ENCODE measurements at regions not wholly inside any gene's neighbourhood (a gene's known extent, or its start where the extent isn't known, plus 50 kb on each side); places are given as distances from the start of the nearest gene placed in this dataset.

DNA sequence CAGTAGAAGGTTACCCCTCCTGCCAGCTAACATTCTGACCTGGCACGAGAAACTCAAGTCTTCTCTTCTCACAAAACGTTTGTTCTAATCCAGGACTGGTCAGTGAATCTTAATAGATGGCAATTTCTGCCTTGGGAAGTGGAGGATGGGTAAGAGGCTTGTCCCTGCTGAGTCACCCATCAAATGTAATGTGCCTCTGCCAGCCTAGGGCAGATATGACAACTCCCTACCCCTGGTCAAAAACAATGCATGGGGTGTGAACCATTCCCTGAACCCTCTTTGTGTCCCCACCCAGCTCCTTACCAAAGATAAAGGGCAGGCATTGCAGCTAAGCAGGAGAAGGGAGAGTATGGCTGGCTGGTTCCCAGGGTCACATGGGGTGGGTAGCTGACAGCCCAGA is 1052.9 kb downstream of the GALC start:
- DNase-seq (ENCODE audit: low read depth, low spot score): no peak
- ChIA-PET POLR2A (no interaction called here), CTCF (no interaction called here)
- H3K27ac ChIP-seq (ENCODE audit: low read depth, low read length): no peak overlapping the region
- H3K27me3 ChIP-seq (ENCODE audit: control insufficient read depth, insufficient read depth, low read length): no peaks in the 10 kb centered on the region
- TF ChIP-seq, protein P1, sequence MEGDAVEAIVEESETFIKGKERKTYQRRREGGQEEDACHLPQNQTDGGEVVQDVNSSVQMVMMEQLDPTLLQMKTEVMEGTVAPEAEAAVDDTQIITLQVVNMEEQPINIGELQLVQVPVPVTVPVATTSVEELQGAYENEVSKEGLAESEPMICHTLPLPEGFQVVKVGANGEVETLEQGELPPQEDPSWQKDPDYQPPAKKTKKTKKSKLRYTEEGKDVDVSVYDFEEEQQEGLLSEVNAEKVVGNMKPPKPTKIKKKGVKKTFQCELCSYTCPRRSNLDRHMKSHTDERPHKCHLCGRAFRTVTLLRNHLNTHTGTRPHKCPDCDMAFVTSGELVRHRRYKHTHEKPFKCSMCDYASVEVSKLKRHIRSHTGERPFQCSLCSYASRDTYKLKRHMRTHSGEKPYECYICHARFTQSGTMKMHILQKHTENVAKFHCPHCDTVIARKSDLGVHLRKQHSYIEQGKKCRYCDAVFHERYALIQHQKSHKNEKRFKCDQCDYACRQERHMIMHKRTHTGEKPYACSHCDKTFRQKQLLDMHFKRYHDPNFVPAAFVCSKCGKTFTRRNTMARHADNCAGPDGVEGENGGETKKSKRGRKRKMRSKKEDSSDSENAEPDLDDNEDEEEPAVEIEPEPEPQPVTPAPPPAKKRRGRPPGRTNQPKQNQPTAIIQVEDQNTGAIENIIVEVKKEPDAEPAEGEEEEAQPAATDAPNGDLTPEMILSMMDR (IDR thresholded peaks at IDR 0.05; ENCODE audit: low read depth, low read length): no peak
- H3K4me3 ChIP-seq (ENCODE audit: low read depth, low read length): no peak overlapping the region
- no peaks in the 10 kb centered on the region for H3K9me3 ChIP-seq (ENCODE audit: control insufficient read depth, insufficient read depth, low read length)

DNA sequence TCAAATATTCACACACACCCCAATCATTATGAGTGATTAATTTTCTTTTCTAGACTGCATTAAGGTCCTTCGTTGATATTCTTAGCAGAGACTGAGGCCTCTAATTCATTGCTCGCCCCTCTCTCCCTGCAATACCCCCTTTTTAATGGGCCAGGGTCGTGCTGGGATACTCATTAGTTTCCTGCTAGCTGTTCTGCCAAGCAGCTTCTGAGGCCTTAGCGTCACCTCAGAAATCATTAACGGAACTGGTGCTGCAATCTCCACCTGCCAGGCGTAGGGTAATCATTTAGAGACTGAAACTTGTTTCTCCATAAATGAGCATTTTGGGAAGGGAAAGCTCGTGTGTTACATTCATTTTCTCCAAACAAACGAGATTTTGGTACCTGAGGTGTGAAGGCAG is 1054.7 kb downstream of the GALC start:
- Histone ChIP-seq H3K27ac (ENCODE audit: low read depth, low read length) (no peak overlapping the region), H3K9me3 (ENCODE audit: control insufficient read depth, insufficient read depth, low read length) (no peaks in the 10 kb centered on the region; the same call in 1 of the 2 replicates), H3K27me3 (ENCODE audit: control insufficient read depth, insufficient read depth, low read length) (no peaks in the 10 kb centered on the region), H3K4me3 (ENCODE audit: low read depth, low read length) (no peak overlapping the region)
- DNase-seq (ENCODE audit: low read depth, low spot score): no peak
- ChIA-PET CTCF (interaction anchor here (0.7 kb wide), 1 partner anchor 127 kb away, joined by 3 read pairs; no protein-coding TSS in a partner anchor), POLR2A (no interaction called here)
- TF ChIP-seq, protein P1 (IDR thresholded peaks at IDR 0.05; ENCODE audit: low read depth, low read length): no peak

DNA sequence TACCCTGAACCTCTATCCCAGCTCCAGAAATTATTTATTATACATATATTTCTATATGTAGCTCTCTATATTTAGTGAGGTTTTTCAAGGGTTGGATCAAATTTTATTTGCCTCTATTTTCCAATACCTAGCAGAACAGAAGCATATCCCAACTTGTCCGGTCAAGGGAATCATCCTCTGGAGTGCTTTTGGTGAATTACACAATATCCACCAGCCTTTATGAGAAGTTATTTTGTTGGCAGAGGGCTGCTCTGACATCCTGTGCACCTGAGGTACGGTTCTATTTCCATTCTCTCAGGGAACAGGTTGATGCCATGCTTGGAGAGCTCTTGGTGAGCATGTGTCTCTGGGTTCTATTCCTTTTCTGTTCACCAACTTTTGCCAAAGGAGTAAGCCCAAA is 1056.4 kb downstream of the GALC start:
- H3K4me3 ChIP-seq (ENCODE audit: low read depth, low read length): no peak overlapping the region
- DNase-seq (ENCODE audit: low read depth, low spot score): no peak
- no peaks in the 10 kb centered on the region; the same call in 1 of the 2 replicates for H3K9me3 ChIP-seq (ENCODE audit: control insufficient read depth, insufficient read depth, low read length)
- CTCF ChIA-PET: interaction anchor here (1.8 kb wide), 1 partner anchor 24 kb away, joined by 5 read pairs; no protein-coding TSS in a partner anchor
- no peaks in the 10 kb centered on the region for H3K27me3 ChIP-seq (ENCODE audit: control insufficient read depth, insufficient read depth, low read length)
- no peak overlapping the region for H3K27ac ChIP-seq (ENCODE audit: low read depth, low read length)
- TF ChIP-seq, protein P1 (IDR thresholded peaks at IDR 0.05; ENCODE audit: low read depth, low read length): no peak
- POLR2A ChIA-PET: no interaction called here

DNA sequence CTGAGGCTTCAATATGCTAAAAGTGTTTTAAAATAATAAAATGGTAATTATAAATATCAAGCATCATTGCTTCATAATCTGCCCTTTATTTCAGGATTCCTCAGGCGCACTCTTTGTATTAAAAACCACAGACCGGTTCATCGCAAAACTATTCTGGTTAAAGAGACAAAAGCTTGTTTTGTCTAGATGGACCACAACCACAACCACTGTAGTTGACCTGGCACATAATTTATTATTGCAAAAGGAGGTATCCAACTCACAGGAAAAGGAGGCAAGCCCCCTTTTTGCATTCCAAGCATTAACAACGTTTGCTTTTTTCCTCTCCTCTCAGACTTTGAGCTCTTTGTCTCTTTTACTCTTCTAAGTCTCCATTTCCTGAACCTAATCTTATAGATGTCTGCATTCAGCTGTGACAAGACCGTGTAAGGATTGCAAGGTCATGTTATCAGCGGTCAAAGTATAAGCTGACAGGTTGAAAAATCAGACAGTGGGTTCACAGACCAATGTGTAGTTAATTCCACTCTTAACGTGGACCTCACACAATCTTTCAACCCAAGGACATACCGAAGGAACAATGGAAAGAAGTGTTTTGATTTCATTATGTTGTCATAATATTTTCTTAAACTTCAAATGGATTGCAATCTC is 1057.6 kb downstream of the GALC start:
- no peak for DNase-seq (ENCODE audit: low read depth, low spot score)
- Histone ChIP-seq H3K9me3 (ENCODE audit: control insufficient read depth, insufficient read depth, low read length) (no peaks in the 10 kb centered on the region; the same call in 1 of the 2 replicates), H3K27ac (ENCODE audit: low read depth, low read length) (no peak overlapping the region), H3K4me3 (ENCODE audit: low read depth, low read length) (no peak overlapping the region), H3K27me3 (ENCODE audit: control insufficient read depth, insufficient read depth, low read length) (no peaks in the 10 kb centered on the region)
- ChIA-PET CTCF (interaction anchor here (1.8 kb wide), 1 partner anchor 25 kb away, joined by 5 read pairs; no protein-coding TSS in a partner anchor), POLR2A (interaction anchor here (0.5 kb wide), 1 partner anchor 20 kb away, joined by 5 read pairs; no protein-coding TSS in a partner anchor)
- TF ChIP-seq, protein P1 (IDR thresholded peaks at IDR 0.05; ENCODE audit: low read depth, low read length): no peak

DNA sequence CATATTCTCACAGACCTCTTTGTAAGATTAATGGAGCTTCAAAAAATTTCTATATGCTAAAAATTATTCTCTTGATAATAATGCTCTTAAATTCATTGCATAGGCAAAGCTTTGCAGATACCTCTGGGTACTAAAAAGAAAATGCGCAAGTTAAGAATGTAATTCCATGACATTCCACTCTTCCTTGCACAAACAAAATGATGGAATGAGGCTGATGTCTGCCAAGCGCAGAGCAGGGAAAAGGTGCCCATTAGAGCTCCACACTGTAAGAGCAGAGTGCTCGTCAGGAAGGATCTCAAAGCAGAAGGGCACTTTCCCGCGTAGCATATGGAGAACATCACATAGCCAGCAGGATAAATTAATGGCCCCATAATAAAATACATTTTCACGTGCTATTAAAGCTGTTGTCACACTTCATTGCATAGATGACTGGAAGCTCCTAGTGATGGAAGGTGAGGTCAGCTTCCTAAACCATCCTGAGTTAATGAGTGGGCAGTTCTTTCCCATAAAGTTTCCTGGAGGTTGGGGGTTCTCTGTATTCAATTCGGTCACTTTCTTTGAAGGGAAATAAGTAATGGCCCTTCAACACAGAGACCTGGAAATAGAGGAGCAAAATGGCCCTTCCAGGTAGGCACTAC is 1058.9 kb downstream of the GALC start:
- TF ChIP-seq, protein P1 (IDR thresholded peaks at IDR 0.05; ENCODE audit: low read depth, low read length): no peak
- no peak for DNase-seq (ENCODE audit: low read depth, low spot score)
- Histone ChIP-seq H3K4me3 (ENCODE audit: low read depth, low read length) (no peak overlapping the region), H3K9me3 (ENCODE audit: control insufficient read depth, insufficient read depth, low read length) (no peaks in the 10 kb centered on the region; the same call in 1 of the 2 replicates), H3K27me3 (ENCODE audit: control insufficient read depth, insufficient read depth, low read length) (no peaks in the 10 kb centered on the region), H3K27ac (ENCODE audit: low read depth, low read length) (no peak overlapping the region)
- POLR2A ChIA-PET: no interaction called here
- CTCF ChIA-PET: interaction anchor here (0.6 kb wide), 1 partner anchor 276 kb away, joined by 3 read pairs; no protein-coding TSS in a partner anchor

All from AG04450 (cell line).